Activated naive CD8-positive, alpha-beta T cell treated with anti-CD3 and anti-CD28 coated beads for 36 hours (primary cell): ENCODE measurements at regions not wholly inside any gene's neighbourhood (a gene's known extent, or its start where the extent isn't known, plus 50 kb on each side); places are given as distances from the start of the nearest gene placed in this dataset.
A peak's percentile ranks its signal among the peaks of the same experiment; 100 is the strongest.

Source experiments
- DNase-seq: peaks from one replicate; pipeline ENCODE4 v3.0.0; 2021
- H3K27ac Mint-ChIP-seq: one replicate; pipeline ENCODE4 v1.8.0; 2022; ENCODE audit warnings: mild to moderate bottlenecking, moderate library complexity, mixed read lengths
- H3K27me3 Mint-ChIP-seq: one replicate; pipeline ENCODE4 v1.8.0; 2022; ENCODE audit warnings: mild to moderate bottlenecking, mixed read lengths
- H3K36me3 Mint-ChIP-seq: one replicate; pipeline ENCODE4 v1.8.0; 2021; ENCODE audit warnings: mild to moderate bottlenecking, mixed read lengths
- H3K4me1 Mint-ChIP-seq: one replicate; pipeline ENCODE4 v1.8.0; 2021; ENCODE audit warnings: mixed read lengths
- H3K4me3 Mint-ChIP-seq: one replicate; pipeline ENCODE4 v1.8.0; 2022; ENCODE audit warnings: mild to moderate bottlenecking, moderate library complexity, mixed read lengths
- H3K9me3 Mint-ChIP-seq: one replicate; pipeline ENCODE4 v1.8.0; 2022; ENCODE audit warnings: mixed read lengths

- Mint-ChIP-seq H3K4me3 (no peak overlapping the region), H3K27me3 (peaks cover 6% of the 10 kb centered on the region), H3K4me1 (no peaks in the 10 kb centered on the region), H3K36me3 (no peaks in the 10 kb centered on the region), H3K9me3 (peaks cover 8% of the 10 kb centered on the region), H3K27ac (no peak overlapping the region)
- DNase-seq, result no peak
Measured at GRCh38 chr11:122294041-122294440, 178.0 kb upstream of the BLID start.

- DNase-seq, result no peak
- no peaks in the 10 kb centered on the region for H3K4me1 Mint-ChIP-seq
- H3K27me3 Mint-ChIP-seq, result peaks cover 6% of the 10 kb centered on the region
- H3K27ac Mint-ChIP-seq, result no peak overlapping the region
- no peaks in the 10 kb centered on the region for H3K36me3 Mint-ChIP-seq
- H3K4me3 Mint-ChIP-seq, result no peak overlapping the region
- peaks cover 7% of the 10 kb centered on the region for H3K9me3 Mint-ChIP-seq
Measured at GRCh38 chr11:122293296-122294023, 177.4 kb upstream of the BLID start.

- DNase-seq, result no peak
- no peaks in the 10 kb centered on the region for H3K4me1 Mint-ChIP-seq
- H3K4me3 Mint-ChIP-seq, result no peak overlapping the region
- H3K27ac Mint-ChIP-seq, result no peak overlapping the region
- H3K27me3 Mint-ChIP-seq, result peaks cover 9% of the 10 kb centered on the region
- no peaks in the 10 kb centered on the region for H3K9me3 Mint-ChIP-seq
- no peaks in the 10 kb centered on the region for H3K36me3 Mint-ChIP-seq
Measured at GRCh38 chr11:122287401-122287800, 171.4 kb upstream of the BLID start.

- Mint-ChIP-seq H3K9me3 (no peaks in the 10 kb centered on the region), H3K27ac (no peak overlapping the region), H3K27me3 (peaks cover 6% of the 10 kb centered on the region), H3K4me3 (no peak overlapping the region), H3K4me1 (no peaks in the 10 kb centered on the region), H3K36me3 (no peaks in the 10 kb centered on the region)
- no peak for DNase-seq
Measured at GRCh38 chr11:122285070-122285988, 169.3 kb upstream of the BLID start.

- Mint-ChIP-seq H3K36me3 (no peaks in the 10 kb centered on the region), H3K4me3 (no peak overlapping the region), H3K9me3 (no peaks in the 10 kb centered on the region), H3K27me3 (no peaks in the 10 kb centered on the region), H3K4me1 (no peaks in the 10 kb centered on the region), H3K27ac (no peak overlapping the region)
- no peak for DNase-seq
Measured at GRCh38 chr11:122280870-122281269, 164.9 kb upstream of the BLID start.

GRCh38 chr11:122279194-122279593 is 163.2 kb upstream of the BLID start:
- Mint-ChIP-seq H3K4me3 (no peak overlapping the region), H3K36me3 (no peaks in the 10 kb centered on the region), H3K27ac (no peak overlapping the region), H3K4me1 (no peaks in the 10 kb centered on the region), H3K9me3 (no peaks in the 10 kb centered on the region), H3K27me3 (no peaks in the 10 kb centered on the region)
- DNase-seq, result no peak

- H3K4me3 Mint-ChIP-seq, result no peak overlapping the region
- no peaks in the 10 kb centered on the region for H3K4me1 Mint-ChIP-seq
- H3K27me3 Mint-ChIP-seq, result peaks cover 3% of the 10 kb centered on the region
- H3K27ac Mint-ChIP-seq, result peak overlapping the region; percentile 30
- DNase-seq, result no peak
- no peaks in the 10 kb centered on the region for H3K36me3 Mint-ChIP-seq
- no peaks in the 10 kb centered on the region for H3K9me3 Mint-ChIP-seq
Measured at GRCh38 chr11:122277493-122277892, 161.5 kb upstream of the BLID start.

- no peaks in the 10 kb centered on the region for H3K36me3 Mint-ChIP-seq
- no peaks in the 10 kb centered on the region for H3K9me3 Mint-ChIP-seq
- H3K4me3 Mint-ChIP-seq, result no peak overlapping the region
- DNase-seq, result no peak
- H3K27ac Mint-ChIP-seq, result no peak overlapping the region
- peaks cover 3% of the 10 kb centered on the region for H3K27me3 Mint-ChIP-seq
- H3K4me1 Mint-ChIP-seq, result no peaks in the 10 kb centered on the region
Measured at GRCh38 chr11:122276221-122276620, 160.2 kb upstream of the BLID start.

GRCh38 chr11:122275508-122275907 is 159.5 kb upstream of the BLID start:
- Mint-ChIP-seq H3K4me1 (no peaks in the 10 kb centered on the region), H3K27ac (no peak overlapping the region), H3K36me3 (no peaks in the 10 kb centered on the region), H3K9me3 (no peaks in the 10 kb centered on the region), H3K4me3 (no peak overlapping the region), H3K27me3 (peaks cover 3% of the 10 kb centered on the region)
- no peak for DNase-seq

GRCh38 chr11:122273476-122274191 is 157.6 kb upstream of the BLID start:
- Mint-ChIP-seq H3K27me3 (peaks cover 3% of the 10 kb centered on the region), H3K36me3 (no peaks in the 10 kb centered on the region), H3K4me3 (no peak overlapping the region), H3K4me1 (no peaks in the 10 kb centered on the region), H3K27ac (no peak overlapping the region), H3K9me3 (no peaks in the 10 kb centered on the region)
- DNase-seq, result no peak

GRCh38 chr11:122271745-122272144 is 155.7 kb upstream of the BLID start:
- peaks cover 8% of the 10 kb centered on the region for H3K27me3 Mint-ChIP-seq
- H3K4me3 Mint-ChIP-seq, result no peak overlapping the region
- H3K4me1 Mint-ChIP-seq, result no peaks in the 10 kb centered on the region
- H3K9me3 Mint-ChIP-seq, result no peaks in the 10 kb centered on the region
- no peaks in the 10 kb centered on the region for H3K36me3 Mint-ChIP-seq
- H3K27ac Mint-ChIP-seq, result no peak overlapping the region
- no peak for DNase-seq

GRCh38 chr11:122271137-122271536 is 155.1 kb upstream of the BLID start:
- Mint-ChIP-seq H3K36me3 (no peaks in the 10 kb centered on the region), H3K27ac (no peak overlapping the region), H3K27me3 (peaks cover 8% of the 10 kb centered on the region), H3K4me1 (no peaks in the 10 kb centered on the region), H3K4me3 (no peak overlapping the region), H3K9me3 (no peaks in the 10 kb centered on the region)
- DNase-seq, result no peak

- DNase-seq, result no peak
- Mint-ChIP-seq H3K4me1 (no peaks in the 10 kb centered on the region), H3K9me3 (no peaks in the 10 kb centered on the region), H3K27me3 (peaks cover 8% of the 10 kb centered on the region), H3K36me3 (no peaks in the 10 kb centered on the region), H3K27ac (no peak overlapping the region), H3K4me3 (no peak overlapping the region)
Measured at GRCh38 chr11:122270535-122270934, 154.5 kb upstream of the BLID start.

- Mint-ChIP-seq H3K27me3 (peaks cover 8% of the 10 kb centered on the region), H3K36me3 (no peaks in the 10 kb centered on the region), H3K4me1 (no peaks in the 10 kb centered on the region)
Measured at GRCh38 chr11:122269824-122270223, 153.8 kb upstream of the BLID start.

GRCh38 chr11:122268601-122269130 is 152.7 kb upstream of the BLID start:
- DNase-seq, result no peak
- Mint-ChIP-seq H3K27me3 (peaks cover 8% of the 10 kb centered on the region), H3K4me3 (no peak overlapping the region), H3K4me1 (no peaks in the 10 kb centered on the region), H3K36me3 (no peaks in the 10 kb centered on the region), H3K9me3 (no peaks in the 10 kb centered on the region), H3K27ac (no peak overlapping the region)

More at GRCh38 chr11:122269824-122270223, 153.8 kb upstream of the BLID start:
- DNase-seq, result no peak
- H3K27ac Mint-ChIP-seq, result no peak overlapping the region
- no peak overlapping the region for H3K4me3 Mint-ChIP-seq
- no peaks in the 10 kb centered on the region for H3K9me3 Mint-ChIP-seq
